Psoas muscle (tissue), 7 donors: ENCODE measurements at regions not wholly inside any gene's neighbourhood (a gene's known extent, or its start where the extent isn't known, plus 50 kb on each side); places are given as distances from the start of the nearest gene placed in this dataset.

Experiments used
- ATAC-seq, 4 donors: fragments of 200-7000 bp; cut with Tn5 transposase; one replicate each; pipeline ENCODE4 v1.9.1; 2020; ENCODE audit warnings: moderate library complexity in 3 of 4, mild to moderate bottlenecking in 2 of 4
- DNase-seq, 2 donors: peaks; one replicate each; pipeline ENCODE4 v3.0.0-alpha.2; 2020
- H3K27ac ChIP-seq: fragments of 200-600 bp; one replicate; pipeline ENCODE4 v1.8.0; 2022
- H3K27me3 ChIP-seq, 3 donors: fragments of 200-600 bp in 1 of 3; one replicate each; pipeline versions ENCODE4 v1.6.1 to v1.8.0; 2013 to 2022; ENCODE audit warnings: low read length in 2 of 3, mild to moderate bottlenecking in 2 of 3, moderate library complexity in 1 of 3; ENCODE audit not compliant: insufficient read depth in 3 of 3
- H3K36me3 ChIP-seq, 2 donors: fragments of 200-600 bp in 1 of 2; one replicate each; pipeline versions ENCODE4 v1.6.1 to v1.8.0; 2013 to 2022; ENCODE audit warnings: low read depth in 1 of 2, mild to moderate bottlenecking in 1 of 2, moderate library complexity in 1 of 2; ENCODE audit not compliant: insufficient read depth in 1 of 2
- H3K4me1 ChIP-seq: fragments of 200-600 bp; one replicate; pipeline ENCODE4 v1.8.0; 2022
- H3K4me3 ChIP-seq: fragments of 200-600 bp; one replicate; pipeline ENCODE4 v1.8.0; 2022; ENCODE audit warnings: mild to moderate bottlenecking
- H3K9me3 ChIP-seq: fragments of 200-600 bp; one replicate; pipeline ENCODE4 v1.8.0; 2022
- WGBS, 3 donors: extraction: QIAGEN DNeasy Blood & Tissue Kit; methylation state at CpG; one replicate each; pipeline versions ENCODE4 v1.1.6 to v1.1.7; 2013; 5-methylcytosine and 5-hydroxymethylcytosine counted together
- intact Hi-C, 2 donors: fragments of 100-400 bp; cut with DNase I; formaldehyde crosslinking; loops; one replicate each; pipeline versions ENCODE4 v1.11.0 to v1.14.2; 2022
- TF ChIP-seq, protein P1 (sequence below): fragments of 200-600 bp; IDR thresholded peaks from one replicate; pipeline ENCODE4 v1.8.0; 2022; ENCODE audit warnings: antibody characterized with exemption
- donor health status: healthy with polysubstance abuse.
- donor health status: DM: no; HTN: no; CAD: no; lungs with moderate emphysema.
- donor health status: Bipolar disorder and iron deficiency.
- donor health status: healthy.
- donor health status: DM: yes; HTN: yes; CAD: no.
- donor health status: DM: no; HTN: no; CAD: no.
- donor health status: DM: yes; HTN: yes; CAD: no.

- Histone ChIP-seq H3K27ac (no peak overlapping the region), H3K4me3 (no peak overlapping the region), H3K9me3 (no peaks in the 10 kb centered on the region), H3K36me3 (no peaks in the 10 kb centered on the region), H3K27me3 (no peaks in the 10 kb centered on the region), H3K4me1 (no peaks in the 10 kb centered on the region)
- no peak for DNase-seq
- no peak for ATAC-seq
- intact Hi-C loops = no loop called here
- TF ChIP-seq, protein P1, sequence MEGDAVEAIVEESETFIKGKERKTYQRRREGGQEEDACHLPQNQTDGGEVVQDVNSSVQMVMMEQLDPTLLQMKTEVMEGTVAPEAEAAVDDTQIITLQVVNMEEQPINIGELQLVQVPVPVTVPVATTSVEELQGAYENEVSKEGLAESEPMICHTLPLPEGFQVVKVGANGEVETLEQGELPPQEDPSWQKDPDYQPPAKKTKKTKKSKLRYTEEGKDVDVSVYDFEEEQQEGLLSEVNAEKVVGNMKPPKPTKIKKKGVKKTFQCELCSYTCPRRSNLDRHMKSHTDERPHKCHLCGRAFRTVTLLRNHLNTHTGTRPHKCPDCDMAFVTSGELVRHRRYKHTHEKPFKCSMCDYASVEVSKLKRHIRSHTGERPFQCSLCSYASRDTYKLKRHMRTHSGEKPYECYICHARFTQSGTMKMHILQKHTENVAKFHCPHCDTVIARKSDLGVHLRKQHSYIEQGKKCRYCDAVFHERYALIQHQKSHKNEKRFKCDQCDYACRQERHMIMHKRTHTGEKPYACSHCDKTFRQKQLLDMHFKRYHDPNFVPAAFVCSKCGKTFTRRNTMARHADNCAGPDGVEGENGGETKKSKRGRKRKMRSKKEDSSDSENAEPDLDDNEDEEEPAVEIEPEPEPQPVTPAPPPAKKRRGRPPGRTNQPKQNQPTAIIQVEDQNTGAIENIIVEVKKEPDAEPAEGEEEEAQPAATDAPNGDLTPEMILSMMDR = no peak
These were observed 996.4 kb downstream of the KCNMA1 start for GRCh38 chr10:76641215-76641614.

GRCh38 chr10:76640806-76641205 is 996.8 kb downstream of the KCNMA1 start:
- TF ChIP-seq, protein P1 = no peak
- Histone ChIP-seq H3K27me3 (no peaks in the 10 kb centered on the region), H3K27ac (no peak overlapping the region), H3K4me1 (no peaks in the 10 kb centered on the region), H3K4me3 (no peak overlapping the region), H3K9me3 (no peaks in the 10 kb centered on the region), H3K36me3 (no peaks in the 10 kb centered on the region)
- WGBS, 3 donors = 88 to 92% (median 92%) methylated on average over 5 of the region's 5 CpGs
- intact Hi-C loops = no loop called here
- DNase-seq (no peak), ATAC-seq (no peak)

DNA sequence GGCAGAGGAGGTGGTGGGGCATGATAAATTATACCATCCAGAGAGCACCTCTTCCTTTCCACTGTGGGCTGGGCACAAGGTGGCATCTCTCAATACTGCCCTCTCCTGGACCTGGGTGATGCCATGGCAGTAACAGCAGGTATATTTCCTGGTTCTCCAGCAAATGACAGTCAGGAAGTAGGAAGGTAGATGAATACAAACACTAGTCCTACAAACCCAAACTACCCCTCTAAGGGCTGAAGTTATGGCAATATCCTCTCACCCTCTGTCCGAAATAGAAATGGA is 1004.9 kb downstream of the KCNMA1 start:
- TF ChIP-seq, protein P1 = no peak
- no peaks in the 10 kb centered on the region for H3K4me1 ChIP-seq
- intact Hi-C loops = no loop called here
- H3K27ac ChIP-seq = no peak overlapping the region
- peaks cover 0 to 13% (median 0%) of the 10 kb centered on the region in 3 donors for H3K27me3 ChIP-seq
- ATAC-seq (no peak), DNase-seq (no peak)
- no peaks in the 10 kb centered on the region for H3K36me3 ChIP-seq
- no peak overlapping the region for H3K4me3 ChIP-seq
- WGBS, 3 donors = 91 to 96% (median 95%) methylated on average over 1 of the region's 1 CpG
- H3K9me3 ChIP-seq = no peaks in the 10 kb centered on the region

DNA sequence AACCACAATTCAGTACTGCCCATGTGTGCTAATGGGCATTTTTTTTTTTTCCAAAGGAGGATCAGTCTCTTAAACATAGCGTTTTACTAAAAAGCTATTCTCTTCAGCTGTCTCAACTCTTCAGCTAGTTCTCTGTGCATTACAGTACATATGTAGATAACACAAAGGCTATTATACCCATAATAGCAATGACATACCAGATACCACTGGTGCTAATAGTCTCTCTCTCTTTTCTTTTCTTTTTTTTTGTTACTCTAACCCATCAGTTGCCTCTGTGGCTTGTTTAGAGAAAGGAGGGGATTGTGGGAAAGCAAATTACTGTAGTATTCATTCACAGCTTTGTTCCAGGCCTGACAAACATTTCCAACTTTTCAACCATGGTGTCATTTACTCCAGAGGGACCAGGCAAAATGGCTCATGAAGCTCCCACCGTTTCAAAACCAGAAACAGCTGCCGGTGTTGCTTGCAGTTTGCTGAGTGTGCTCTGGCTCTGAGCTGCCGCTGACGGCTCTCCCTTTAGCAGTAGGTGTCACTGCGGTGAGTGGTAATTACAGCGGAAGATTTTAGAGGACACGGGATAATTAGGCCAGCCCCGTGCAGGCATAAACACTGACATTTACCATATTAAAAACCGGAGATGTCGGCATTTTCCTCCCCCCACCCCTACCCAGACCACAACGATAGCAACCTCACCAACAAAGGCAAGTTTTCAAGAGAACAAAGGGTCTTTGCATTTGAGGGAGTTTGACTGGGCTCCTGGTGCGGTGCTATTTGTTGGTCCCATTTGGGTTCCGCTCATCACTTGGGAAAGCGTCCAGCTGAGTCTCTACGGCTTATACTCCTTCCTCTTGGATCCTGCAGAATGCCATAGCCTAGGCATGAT is 1005.5 kb downstream of the KCNMA1 start:
- Histone ChIP-seq H3K36me3 (no peaks in the 10 kb centered on the region), H3K4me3 (no peak overlapping the region), H3K9me3 (no peaks in the 10 kb centered on the region), H3K4me1 (no peaks in the 10 kb centered on the region), H3K27ac (no peak overlapping the region), H3K27me3 (peaks cover 0 to 13% (median 0%) of the 10 kb centered on the region in 3 donors)
- no peak for DNase-seq
- intact Hi-C loops = no loop called here
- WGBS, 3 donors = 22 to 26% (median 25%) methylated on average over 16 of the region's 16 CpGs
- no peak for ATAC-seq
- TF ChIP-seq, protein P1 = no peak
